K562 (cell line): ENCODE measurements at regions not wholly inside any gene's neighbourhood (a gene's known extent, or its start where the extent isn't known, plus 50 kb on each side); places are given as distances from the start of the nearest gene placed in this dataset.

Source experiments
- FIP1L1 ChIP-seq: fragments of 200-400 bp; formaldehyde crosslinking; IDR thresholded peaks from 2 replicates; pipeline ENCODE4 v1.6.1; 2018; ENCODE audit warnings: mild to moderate bottlenecking, low read depth, low read length; ENCODE audit not compliant: poor library complexity, severe bottlenecking
- ZNF318 ChIP-seq, 2 experiments: fragments of 450-650 bp; IDR thresholded peaks; 2 replicates each; pipeline ENCODE4 v1.6.1; 2016; ENCODE audit warnings: mild to moderate bottlenecking in 2 of 2, borderline replicate concordance in 1 of 2, low read depth in 1 of 2, moderate library complexity in 1 of 2
- TF ChIP-seq, protein P1 (sequence below): fragments of 450-650 bp; IDR thresholded peaks from 2 replicates; pipeline ENCODE4 v1.7.1; 2018; ENCODE audit warnings: mild to moderate bottlenecking, low read depth; ENCODE audit not compliant: partially characterized antibody
- TF ChIP-seq, protein P2 (sequence below): sonication (generic); formaldehyde crosslinking; IDR thresholded peaks from 2 replicates; pipeline ENCODE4 v1.8.0; 2022; ENCODE audit warnings: mild to moderate bottlenecking, missing genetic modification reagents

DNA sequence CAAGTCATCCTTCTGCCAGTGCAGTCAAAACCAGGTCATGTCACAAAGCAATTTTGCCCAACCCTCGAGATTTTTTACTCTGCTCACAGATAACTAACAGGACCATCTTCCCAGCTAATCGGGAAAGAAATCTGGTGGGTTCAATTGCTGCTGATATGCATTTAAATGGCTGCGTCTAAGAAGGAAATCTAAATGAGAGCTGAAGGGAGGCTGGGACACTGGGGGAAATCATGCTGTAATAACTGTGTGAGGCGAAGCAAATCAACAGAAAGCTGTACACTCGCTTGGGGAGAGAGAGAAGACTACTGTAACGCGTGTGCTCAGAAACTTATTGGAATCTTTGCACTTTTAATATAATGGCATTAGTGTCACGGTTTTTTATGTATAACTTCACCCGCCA is 535.0 kb downstream of the CDK5RAP2 start (continued):
- no peak for TF ChIP-seq FIP1L1
- no peak for TF ChIP-seq ZNF318 (IDR thresholded peaks at IDR 0.05; ENCODE audit: borderline replicate concordance in 1 of 2, low read depth in 1 of 2)
- TF ChIP-seq, protein P1, sequence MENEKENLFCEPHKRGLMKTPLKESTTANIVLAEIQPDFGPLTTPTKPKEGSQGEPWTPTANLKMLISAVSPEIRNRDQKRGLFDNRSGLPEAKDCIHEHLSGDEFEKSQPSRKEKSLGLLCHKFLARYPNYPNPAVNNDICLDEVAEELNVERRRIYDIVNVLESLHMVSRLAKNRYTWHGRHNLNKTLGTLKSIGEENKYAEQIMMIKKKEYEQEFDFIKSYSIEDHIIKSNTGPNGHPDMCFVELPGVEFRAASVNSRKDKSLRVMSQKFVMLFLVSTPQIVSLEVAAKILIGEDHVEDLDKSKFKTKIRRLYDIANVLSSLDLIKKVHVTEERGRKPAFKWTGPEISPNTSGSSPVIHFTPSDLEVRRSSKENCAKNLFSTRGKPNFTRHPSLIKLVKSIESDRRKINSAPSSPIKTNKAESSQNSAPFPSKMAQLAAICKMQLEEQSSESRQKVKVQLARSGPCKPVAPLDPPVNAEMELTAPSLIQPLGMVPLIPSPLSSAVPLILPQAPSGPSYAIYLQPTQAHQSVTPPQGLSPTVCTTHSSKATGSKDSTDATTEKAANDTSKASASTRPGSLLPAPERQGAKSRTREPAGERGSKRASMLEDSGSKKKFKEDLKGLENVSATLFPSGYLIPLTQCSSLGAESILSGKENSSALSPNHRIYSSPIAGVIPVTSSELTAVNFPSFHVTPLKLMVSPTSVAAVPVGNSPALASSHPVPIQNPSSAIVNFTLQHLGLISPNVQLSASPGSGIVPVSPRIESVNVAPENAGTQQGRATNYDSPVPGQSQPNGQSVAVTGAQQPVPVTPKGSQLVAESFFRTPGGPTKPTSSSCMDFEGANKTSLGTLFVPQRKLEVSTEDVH = no peak
- TF ChIP-seq, protein P2, sequence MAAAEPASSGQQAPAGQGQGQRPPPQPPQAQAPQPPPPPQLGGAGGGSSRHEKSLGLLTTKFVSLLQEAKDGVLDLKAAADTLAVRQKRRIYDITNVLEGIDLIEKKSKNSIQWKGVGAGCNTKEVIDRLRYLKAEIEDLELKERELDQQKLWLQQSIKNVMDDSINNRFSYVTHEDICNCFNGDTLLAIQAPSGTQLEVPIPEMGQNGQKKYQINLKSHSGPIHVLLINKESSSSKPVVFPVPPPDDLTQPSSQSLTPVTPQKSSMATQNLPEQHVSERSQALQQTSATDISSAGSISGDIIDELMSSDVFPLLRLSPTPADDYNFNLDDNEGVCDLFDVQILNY (CRISPR knock-in tag) = no peak
